ENCODE measurements at regions not wholly inside any gene's neighbourhood (a gene's known extent, or its start where the extent isn't known, plus 50 kb on each side); places are given as distances from the start of the nearest gene placed in this dataset.
"Not testable (repeated sequence)": the region's sequence is repeated elsewhere in the genome, so short reads cannot be mapped to it uniquely, and the experiment has no call there.

DNA sequence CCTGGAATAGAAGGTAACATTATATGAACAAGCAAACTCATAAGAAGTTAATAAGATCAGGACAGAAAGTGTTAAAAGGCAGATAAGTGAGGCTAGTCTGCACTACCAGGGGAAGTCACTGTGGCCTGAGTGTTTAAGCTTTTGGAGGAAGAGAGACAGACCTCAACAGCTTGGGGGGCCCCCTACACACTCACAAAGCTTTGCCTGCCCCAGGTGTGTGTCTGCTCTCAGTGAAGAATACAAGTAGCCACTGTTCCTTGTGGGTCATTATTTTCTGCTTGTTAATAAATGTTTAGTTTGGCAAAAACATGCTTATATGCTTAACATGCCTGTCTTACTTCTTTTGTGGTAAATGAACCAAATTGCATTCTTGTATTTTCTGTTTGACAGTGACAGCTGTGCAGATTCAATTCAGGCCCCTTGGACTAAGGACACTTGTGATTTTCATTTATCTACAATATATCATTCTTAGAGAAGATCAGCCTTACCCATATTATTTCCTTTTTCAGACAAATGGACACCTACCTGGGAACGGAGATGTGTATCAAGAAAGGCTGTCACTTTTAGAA is 50.7 kb upstream of the C12orf71 start:
- no peak for DNase-seq (ENCODE audit: low spot score)

- no peak for DNase-seq (ENCODE audit: low spot score)
Measured at GRCh38 chr12:27140478-27140969, 58.1 kb upstream of the C12orf71 start.

- peak; percentile 88 for DNase-seq (ENCODE audit: low spot score)
Measured at GRCh38 chr12:27142101-27142721, 59.8 kb upstream of the C12orf71 start.

GRCh38 chr12:27143256-27144069 is 61.1 kb upstream of the C12orf71 start:
- DNase-seq (ENCODE audit: low spot score), result no peak

- DNase-seq (ENCODE audit: low spot score), result not testable (repeated sequence)
Measured at GRCh38 chr12:27145725-27146124, 63.3 kb upstream of the C12orf71 start.

DNA sequence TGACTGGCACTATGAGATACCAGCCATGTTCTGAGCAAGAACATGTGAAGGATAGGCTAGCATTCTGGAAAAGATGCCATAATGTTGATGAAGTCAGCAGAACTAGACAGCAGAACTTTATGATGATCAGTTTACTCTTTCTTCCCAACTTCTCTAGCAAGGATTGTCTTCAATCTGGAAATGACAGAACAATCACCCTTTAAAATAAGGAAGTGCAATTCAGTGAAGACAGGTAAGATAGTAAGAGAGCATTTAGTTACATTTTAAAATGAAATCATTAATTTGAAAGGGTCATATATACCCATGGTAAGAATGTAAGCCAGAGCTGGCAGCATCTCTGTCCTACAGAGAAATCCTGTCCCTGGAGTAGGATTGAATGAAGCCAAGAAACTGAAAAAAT is 66.0 kb upstream of the C12orf71 start:
- DNase-seq (ENCODE audit: low spot score), result no peak

- no peak for DNase-seq (ENCODE audit: low spot score)
Measured at GRCh38 chr12:27148791-27149190, 66.4 kb upstream of the C12orf71 start.

DNA sequence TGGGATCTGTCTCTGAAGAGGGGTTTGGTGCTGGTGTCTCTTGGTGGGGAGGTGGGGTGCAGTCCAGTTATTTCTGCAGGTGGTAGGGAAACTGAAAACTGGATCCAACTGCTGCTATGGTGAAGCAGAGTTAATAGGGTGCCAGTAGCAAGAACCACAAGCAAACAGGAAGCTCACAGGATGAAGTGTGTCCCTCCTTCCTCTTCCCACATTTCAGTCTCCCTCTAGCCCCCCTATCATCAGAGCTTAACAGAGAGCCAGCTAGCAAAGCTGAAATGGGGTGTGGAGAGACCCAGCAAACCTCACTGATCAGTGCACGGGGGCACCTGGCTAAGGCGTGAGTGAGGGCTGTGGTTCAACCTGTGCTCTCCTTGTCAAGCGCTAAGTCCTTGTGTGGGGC is 69.1 kb upstream of the C12orf71 start:
- no peak for DNase-seq (ENCODE audit: low spot score)

DNA sequence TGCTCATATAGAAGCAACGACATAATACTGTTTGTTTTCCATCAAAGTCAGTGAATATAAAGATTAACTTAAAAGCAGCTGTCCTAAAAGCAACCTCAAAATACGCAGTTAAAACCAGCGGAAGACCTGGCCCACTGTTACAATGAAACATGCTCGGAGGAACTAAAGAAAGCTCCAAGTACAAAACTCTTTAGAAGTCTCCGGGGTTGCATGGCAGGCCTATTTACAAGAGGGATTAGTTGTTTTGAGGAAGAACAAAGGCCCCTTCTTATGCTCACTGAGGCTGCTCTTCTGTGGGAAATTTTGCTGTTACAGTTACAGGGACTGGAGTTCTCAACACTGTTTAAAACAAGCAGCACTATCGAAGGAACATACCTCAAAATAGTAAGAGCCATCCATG is 75.9 kb upstream of the C12orf71 start:
- DNase-seq (ENCODE audit: low spot score), result peak; percentile 55

DNA sequence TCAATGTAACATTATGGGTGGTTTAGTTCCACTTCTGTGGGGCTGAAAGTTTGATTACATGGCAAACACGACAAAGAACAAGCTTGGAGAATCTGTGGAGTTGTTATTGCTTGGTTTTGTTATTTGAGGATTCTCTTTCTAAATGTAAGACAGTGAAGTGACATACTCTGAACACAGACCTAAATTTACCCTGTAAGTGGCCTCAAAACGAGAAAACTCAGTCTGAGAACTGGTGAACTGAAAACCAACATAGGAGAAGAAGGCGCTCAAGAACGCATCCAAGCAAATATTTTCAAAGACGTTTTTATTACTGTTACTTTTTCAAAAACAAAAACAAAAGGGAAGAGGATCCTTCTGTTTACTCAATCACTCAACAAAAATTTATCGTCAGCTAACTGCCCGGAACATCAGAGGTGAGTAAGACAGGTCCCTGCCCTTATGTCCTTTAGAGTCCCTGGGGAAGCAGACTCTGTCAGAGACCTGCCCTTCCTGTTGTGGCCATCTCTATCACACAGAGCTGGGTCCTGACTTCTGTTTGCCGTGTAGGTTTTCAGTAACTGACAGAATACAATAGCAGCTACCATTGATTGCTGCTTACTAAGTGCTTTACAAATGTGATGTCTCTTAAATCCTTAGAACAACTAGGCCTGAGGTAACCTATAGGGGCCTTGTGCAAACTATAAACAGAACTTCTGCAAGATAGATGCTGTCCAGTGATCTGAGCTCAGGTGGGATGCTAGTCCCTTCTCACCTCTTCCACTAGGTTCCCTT is 79.3 kb upstream of the C12orf71 start:
- DNase-seq (ENCODE audit: low spot score), result no peak

DNA sequence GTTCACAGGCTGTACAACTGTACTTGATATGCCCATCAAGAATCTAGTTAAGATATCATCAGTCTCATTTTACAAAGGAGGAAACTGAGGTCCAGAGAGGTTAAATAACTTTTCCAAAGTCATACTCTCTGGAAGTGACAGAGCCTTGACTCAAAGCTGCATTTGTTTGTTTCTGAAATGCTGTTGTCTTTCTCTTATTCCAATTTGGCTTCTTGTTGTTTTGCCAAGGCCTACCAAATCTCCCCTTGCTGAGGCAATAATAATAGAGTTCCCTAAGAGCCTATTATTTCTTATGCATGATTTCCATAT is 79.8 kb upstream of the C12orf71 start:
- no peak for DNase-seq (ENCODE audit: low spot score)

DNA sequence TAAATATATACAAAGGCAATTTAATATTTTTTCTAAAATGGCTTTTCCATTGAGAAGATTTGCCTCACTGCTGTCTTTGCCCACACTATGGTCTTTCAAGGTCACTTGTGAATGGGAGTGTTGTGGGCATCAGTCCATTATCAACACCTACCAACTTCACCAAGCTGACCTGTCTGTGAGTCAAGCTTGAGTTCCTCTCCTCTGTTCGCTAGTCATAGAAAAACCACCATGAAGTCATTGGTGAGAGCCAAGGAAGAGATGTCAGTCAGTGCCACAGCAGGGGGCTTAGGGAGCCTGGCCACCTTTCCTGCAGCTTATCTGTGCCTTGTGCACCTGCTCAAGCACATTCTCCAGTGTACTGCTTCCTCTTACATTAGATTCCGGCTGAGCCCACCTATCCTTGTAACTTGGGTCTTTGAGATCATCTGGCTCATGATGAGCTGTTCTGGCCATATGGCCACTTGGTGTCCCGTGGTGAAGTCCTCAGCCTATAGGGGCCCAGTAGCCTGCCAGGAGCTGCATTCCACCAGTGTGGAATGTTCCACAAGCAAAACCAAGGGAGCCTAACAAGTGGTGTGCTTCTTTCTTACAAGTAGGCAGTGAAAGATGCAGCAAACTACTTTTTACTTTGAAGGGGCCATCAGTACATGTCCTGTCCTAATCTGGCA is 80.8 kb upstream of the C12orf71 start:
- DNase-seq (ENCODE audit: low spot score), result no peak

- DNase-seq (ENCODE audit: low spot score), result no peak
Measured at GRCh38 chr12:27163894-27164293, 80.2 kb upstream of the STK38L start.

DNA sequence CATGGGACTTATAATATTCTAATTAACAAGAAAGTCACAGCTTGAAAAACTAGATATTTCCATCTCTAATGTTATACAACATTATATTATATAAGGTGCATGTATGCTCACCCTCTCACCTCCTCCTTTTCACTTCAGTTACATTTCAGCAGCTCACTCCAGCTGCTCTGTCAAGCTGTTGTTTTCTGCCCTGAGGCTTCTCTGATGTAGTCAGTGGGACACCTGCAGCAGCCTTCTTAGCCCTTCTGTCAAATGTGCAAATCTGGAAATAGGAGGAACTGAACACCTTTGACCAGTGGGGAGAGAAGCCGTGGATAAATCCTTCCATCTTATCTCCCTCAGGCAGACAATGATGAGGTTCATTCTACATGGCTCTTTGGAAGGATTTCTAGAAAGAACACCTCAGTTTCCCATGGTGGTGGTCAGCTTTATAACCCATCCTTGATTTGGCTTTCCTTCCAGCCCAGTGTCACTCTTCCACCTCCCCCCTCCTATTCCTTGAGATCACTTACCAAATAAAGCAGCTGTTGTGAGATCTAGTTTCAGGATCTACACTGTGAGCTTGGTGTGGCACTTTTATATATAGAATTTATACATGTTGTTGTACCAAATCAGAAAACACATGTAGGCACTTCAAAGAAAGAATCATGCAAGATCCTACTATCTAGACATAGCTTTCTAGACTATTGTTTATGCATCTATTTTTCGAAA is 79.6 kb upstream of the STK38L start:
- no peak for DNase-seq (ENCODE audit: low spot score)

- DNase-seq (ENCODE audit: low spot score), result not testable (repeated sequence)
Measured at GRCh38 chr12:27165958-27166357, 78.1 kb upstream of the STK38L start.

GRCh38 chr12:27171494-27171893 is 72.6 kb upstream of the STK38L start:
- not testable (repeated sequence) for DNase-seq (ENCODE audit: low spot score)

DNA sequence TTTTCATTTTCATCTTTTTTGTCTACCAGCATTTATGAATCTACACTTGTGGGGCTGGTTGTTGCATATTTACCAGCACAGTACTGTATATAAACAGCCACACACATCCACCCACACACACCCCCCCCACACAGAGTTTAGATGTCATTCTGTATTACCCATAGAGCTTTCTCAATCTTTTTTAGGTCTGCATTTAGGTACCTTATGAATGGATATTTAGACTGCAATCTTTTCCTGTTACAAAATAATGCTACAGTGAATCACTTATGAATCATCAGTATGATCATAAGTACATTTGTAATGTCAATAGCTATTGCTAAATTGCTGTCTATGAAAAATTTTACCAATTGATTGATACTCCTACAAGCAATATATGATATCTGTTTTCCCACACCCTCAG is 67.3 kb upstream of the STK38L start:
- no peak for DNase-seq (ENCODE audit: low spot score)

- peak; percentile 84 for DNase-seq (ENCODE audit: low spot score)
Measured at GRCh38 chr12:27177706-27178105, 66.4 kb upstream of the STK38L start.

GRCh38 chr12:27178255-27178654 is 65.8 kb upstream of the STK38L start:
- DNase-seq (ENCODE audit: low spot score), result peak; percentile 53

DNA sequence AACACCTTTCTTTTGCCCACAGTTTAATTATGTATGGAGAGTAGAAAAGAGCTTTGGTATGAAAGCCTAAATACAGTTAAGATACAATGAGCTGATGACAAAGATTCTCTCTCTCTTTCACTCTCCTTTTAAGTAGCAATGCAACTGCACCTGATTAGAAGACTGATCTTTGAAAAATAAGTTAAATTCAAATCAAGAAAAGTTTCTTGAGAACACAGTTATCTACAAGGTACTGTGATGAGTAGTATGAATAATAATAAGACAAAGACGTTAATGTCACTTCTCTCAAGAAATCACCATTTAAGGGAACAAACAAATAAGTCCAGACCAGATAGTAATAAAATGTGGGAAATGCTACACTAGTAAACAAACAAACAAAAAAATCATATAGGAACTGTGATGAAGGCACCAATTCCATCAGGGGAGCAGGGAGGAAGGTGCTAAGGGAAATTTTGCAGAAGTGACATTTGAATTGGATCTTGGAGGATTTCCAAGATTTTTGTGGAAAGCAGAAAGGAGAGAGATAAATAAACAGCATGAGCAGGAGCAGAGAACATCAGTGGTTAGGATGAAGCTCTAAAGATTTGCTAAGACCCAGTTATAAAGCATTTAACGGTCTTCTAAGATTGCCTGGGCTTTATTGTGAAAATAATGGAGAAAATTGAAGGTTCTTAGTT is 65.2 kb upstream of the STK38L start:
- peak; percentile 50 for DNase-seq (ENCODE audit: low spot score)
